Right ventricle myocardium inferior (tissue), 1 donor: ENCODE measurements at regions not wholly inside any gene's neighbourhood (a gene's known extent, or its start where the extent isn't known, plus 50 kb on each side); places are given as distances from the start of the nearest gene placed in this dataset.
A peak's percentile ranks its signal among the peaks of the same experiment; 100 is the strongest.

Experiments used
- ATAC-seq: fragments of 200-7000 bp; cut with Tn5 transposase; one replicate; pipeline ENCODE4 v1.9.1; 2020; ENCODE audit warnings: mild to moderate bottlenecking, moderate library complexity
- DNase-seq: peaks from one replicate; pipeline ENCODE4 v3.0.0; 2021; ENCODE audit errors: missing footprints
- intact Hi-C: fragments of 100-400 bp; cut with DNase I; formaldehyde crosslinking; loops from one replicate; pipeline ENCODE4 v1.11.0; 2022
- donor health status: DM: no; HTN: yes; CAD: no; lungs with severe emphysema.

GRCh38 chr2:11915650-11916049 is 169.2 kb downstream of the LPIN1 start:
- intact Hi-C loops, result no loop called here
- no peak for ATAC-seq
- no peak for DNase-seq

- ATAC-seq, result no peak
- no peak for DNase-seq
- intact Hi-C loops, result no loop called here
Measured at GRCh38 chr2:11919953-11920352, 173.5 kb downstream of the LPIN1 start.

- DNase-seq (no peak), ATAC-seq (no peak)
- intact Hi-C loops, result no loop called here
Measured at GRCh38 chr2:11920993-11921583, 174.7 kb downstream of the LPIN1 start.

GRCh38 chr2:11922294-11922693 is 175.9 kb downstream of the LPIN1 start:
- ATAC-seq (no peak), DNase-seq (no peak)
- intact Hi-C loops, result no loop called here

GRCh38 chr2:11923935-11924334 is 177.5 kb downstream of the LPIN1 start:
- ATAC-seq (no peak), DNase-seq (no peak)
- intact Hi-C loops, result no loop called here

- intact Hi-C loops, result no loop called here
- no peak for DNase-seq
- ATAC-seq, result no peak
Measured at GRCh38 chr2:11925295-11926066, 179.0 kb downstream of the LPIN1 start.

- DNase-seq, result no peak
- ATAC-seq, result no peak
- intact Hi-C loops, result no loop called here
Measured at GRCh38 chr2:11930211-11930761, 183.9 kb downstream of the LPIN1 start.

- DNase-seq (no peak), ATAC-seq (no peak)
- intact Hi-C loops, result no loop called here
Measured at GRCh38 chr2:11932048-11932512, 185.6 kb downstream of the LPIN1 start.

GRCh38 chr2:11932962-11933361 is 186.5 kb downstream of the LPIN1 start:
- DNase-seq (no peak), ATAC-seq (peak; percentile 4)
- intact Hi-C loops, result no loop called here

- ATAC-seq, result no peak
- intact Hi-C loops, result no loop called here
- no peak for DNase-seq
Measured at GRCh38 chr2:11933854-11934253, 187.4 kb downstream of the LPIN1 start.

- DNase-seq (no peak), ATAC-seq (no peak)
- intact Hi-C loops, result no loop called here
Measured at GRCh38 chr2:11936761-11937160, 190.3 kb downstream of the LPIN1 start.

- ATAC-seq (peak; percentile 98), DNase-seq (peak; percentile 92)
- intact Hi-C loops, result no loop called here
Measured at GRCh38 chr2:11938196-11938595, 191.8 kb downstream of the LPIN1 start.

- ATAC-seq (no peak), DNase-seq (no peak)
- intact Hi-C loops, result no loop called here
Measured at GRCh38 chr2:11939523-11939922, 193.1 kb downstream of the LPIN1 start.

GRCh38 chr2:11940121-11940743 is 193.8 kb downstream of the LPIN1 start:
- intact Hi-C loops, result no loop called here
- ATAC-seq, result no peak
- no peak for DNase-seq

- intact Hi-C loops, result no loop called here
- ATAC-seq (no peak), DNase-seq (no peak)
Measured at GRCh38 chr2:11940799-11941198, 194.4 kb downstream of the LPIN1 start.

GRCh38 chr2:11941201-11942177 is 195.1 kb downstream of the LPIN1 start:
- intact Hi-C loops, result no loop called here
- DNase-seq (peak; percentile 75), ATAC-seq (peak; percentile 60)

GRCh38 chr2:11942178-11942569 is 195.7 kb downstream of the LPIN1 start:
- DNase-seq (no peak), ATAC-seq (no peak)
- intact Hi-C loops, result no loop called here

- intact Hi-C loops, result no loop called here
- DNase-seq, result no peak
Measured at GRCh38 chr2:11944311-11944710, 197.9 kb downstream of the LPIN1 start.

More at GRCh38 chr2:11944311-11944710, 197.9 kb downstream of the LPIN1 start:
- no peak for ATAC-seq
